Keratinocyte (primary cell): ENCODE measurements at regions not wholly inside any gene's neighbourhood (a gene's known extent, or its start where the extent isn't known, plus 50 kb on each side); places are given as distances from the start of the nearest gene placed in this dataset.

ENCODE experiments used
- DNase-seq: peaks from one replicate; pipeline ENCODE4 v3.0.0-alpha.2; 2011; ENCODE audit warnings: low read depth, missing footprints, low spot score
- FAIRE-seq: peaks from 2 replicates; lab custom pipeline; 2011; peaks lifted over from hg19 to GRCh38; lab: Jason Lieb, UNC
- H2AFZ ChIP-seq: 2 replicates; pipeline ENCODE4 v1.6.0; 2012; ENCODE audit warnings: low read length, control low read depth, inconsistent platforms; ENCODE audit not compliant: control insufficient read depth
- H3K27ac ChIP-seq: 2 replicates; pipeline ENCODE4 v1.5.1; 2011; ENCODE audit warnings: low read length; ENCODE audit not compliant: control insufficient read depth, insufficient read depth
- H3K27me3 ChIP-seq: 3 replicates; pipeline ENCODE4 v1.6.0; 2011; ENCODE audit warnings: low read length; ENCODE audit not compliant: control insufficient read depth, insufficient read depth; ENCODE audit errors: extremely low read depth
- H3K36me3 ChIP-seq, 2 experiments: 2 replicates in 1 of 2; 3 replicates in 1 of 2; pipeline ENCODE4 v1.5.1; 2011; ENCODE audit warnings: low read length in 2 of 2, mild to moderate bottlenecking in 1 of 2; ENCODE audit not compliant: control insufficient read depth in 2 of 2, insufficient read depth in 2 of 2; ENCODE audit errors: extremely low read depth in 1 of 2
- H3K4me1 ChIP-seq: 3 replicates; pipeline ENCODE4 v1.5.1; 2011; ENCODE audit warnings: low read length; ENCODE audit not compliant: control insufficient read depth, insufficient read depth; ENCODE audit errors: extremely low read depth
- H3K4me2 ChIP-seq: 3 replicates; pipeline ENCODE4 v1.6.0; 2011; ENCODE audit warnings: low read depth, low read length; ENCODE audit not compliant: control insufficient read depth, insufficient read depth; ENCODE audit errors: extremely low read depth
- H3K4me3 ChIP-seq, 3 experiments: fragments of 200-600 bp in 1 of 3; sonication (generic) in 1 of 3; 2 replicates in 2 of 3; 3 replicates in 1 of 3; pipeline ENCODE4 v1.5.1; 2011 to 2016; ENCODE audit warnings: low read length in 3 of 3, mild to moderate bottlenecking in 3 of 3, control low read depth in 2 of 3, inconsistent platforms in 1 of 3, low read depth in 1 of 3, mixed read lengths in 1 of 3, mixed run types in 1 of 3, moderate library complexity in 1 of 3; ENCODE audit not compliant: control insufficient read depth in 2 of 3, insufficient read depth in 2 of 3; ENCODE audit errors: extremely low read depth in 1 of 3
- H3K79me2 ChIP-seq: 2 replicates; pipeline ENCODE4 v1.6.0; 2012; ENCODE audit warnings: low read length; ENCODE audit not compliant: control insufficient read depth, insufficient read depth
- H3K9ac ChIP-seq: 3 replicates; pipeline ENCODE4 v1.6.0; 2011; ENCODE audit warnings: low read length; ENCODE audit not compliant: control insufficient read depth, insufficient read depth; ENCODE audit errors: extremely low read depth
- H3K9me1 ChIP-seq: 3 replicates; pipeline ENCODE4 v1.6.0; 2011; ENCODE audit warnings: low read length; ENCODE audit not compliant: control insufficient read depth, insufficient read depth; ENCODE audit errors: extremely low read depth
- H3K9me3 ChIP-seq: 2 replicates; pipeline ENCODE4 v1.5.1; 2012; ENCODE audit warnings: low read depth, low read length; ENCODE audit not compliant: control insufficient read depth
- H4K20me1 ChIP-seq: 3 replicates; pipeline ENCODE4 v1.6.0; 2011; ENCODE audit warnings: low read length; ENCODE audit not compliant: control insufficient read depth, insufficient read depth; ENCODE audit errors: extremely low read depth
- CTCF ChIP-seq, 3 experiments: IDR thresholded peaks in 1 of 3; conservative IDR thresholded peaks in 1 of 3; optimal IDR thresholded peaks in 1 of 3; 2 replicates in 2 of 3; 3 replicates in 1 of 3; pipeline versions ENCODE3 to v1.5.1; 2011; ENCODE audit warnings: low read length in 3 of 3, mild to moderate bottlenecking in 3 of 3, moderate library complexity in 2 of 3, control low read depth in 1 of 3, inconsistent platforms in 1 of 3; ENCODE audit not compliant: insufficient read depth in 2 of 3; ENCODE audit errors: extremely low read depth in 1 of 3
- EZH2 ChIP-seq: IDR thresholded peaks from one replicate; pipeline ENCODE4 v1.6.1; 2012; ENCODE audit warnings: inconsistent platforms, mild to moderate bottlenecking, low read length, moderate library complexity
- dilution Hi-C: fragments of 300-500 bp; cut with MboI; formaldehyde crosslinking; loops from one replicate; pipeline ENCODE4 v1.7.0; 2020; ENCODE audit warnings: low sequenced_read_pairs; ENCODE audit not compliant: extremely low pct_ligation_motif_present
- small RNA-seq, 3 experiments: library from RNA; depleted of rRNA; stranded (forward); fragments of <200 nt; gene quantifications; one replicate each; pipeline ENCODE3, GENCODE V24; 2012; ENCODE audit warnings: low read depth in 3 of 3, low replicate concordance in 1 of 3; ENCODE audit not compliant: insufficient read length in 3 of 3

GRCh38 chr5:98723061-98723460 lies 50.4 kb upstream of the RGMB start:
- no peak overlapping the region for H3K4me3 ChIP-seq
- FAIRE-seq (no peak), DNase-seq (no peak)
- H3K9ac ChIP-seq = no peak overlapping the region
- H3K9me1 ChIP-seq = no peaks in the 10 kb centered on the region
- no peaks in the 10 kb centered on the region for H3K4me1 ChIP-seq
- H3K27me3 ChIP-seq = no peaks in the 10 kb centered on the region
- dilution Hi-C loops = no loop called here
- H3K4me2 ChIP-seq = no peak overlapping the region
- H3K27ac ChIP-seq = no peak overlapping the region
- H4K20me1 ChIP-seq = no peaks in the 10 kb centered on the region
- no peaks in the 10 kb centered on the region for H3K79me2 ChIP-seq
- no peak overlapping the region for H2AFZ ChIP-seq
- TF ChIP-seq CTCF (optimal IDR thresholded peaks at IDR 0.05 in 1 of 3, IDR thresholded peaks at IDR 0.05 in 1 of 3, conservative IDR thresholded peaks at IDR 0.05 in 1 of 3; ENCODE audit: extremely low read depth in 1 of 3, insufficient read depth in 2 of 3, low read length in 3 of 3) (no peak), EZH2 (no peak)
- no peaks in the 10 kb centered on the region for H3K9me3 ChIP-seq
- H3K36me3 ChIP-seq = no peaks in the 10 kb centered on the region

Small RNAs in the stretch of these regions (small RNA-seq; reads per million reads assigned to genes)
- gene AC008834.1 (0 reads per million in 3 experiments), gene AC074133.1 (0 reads per million in 3 experiments), gene MRPS35P2 (0 reads per million in 3 experiments)
